HG03342 (cell line): ENCODE measurements at regions not wholly inside any gene's neighbourhood (a gene's known extent, or its start where the extent isn't known, plus 50 kb on each side); places are given as distances from the start of the nearest gene placed in this dataset.
"Not testable (repeated sequence)": the region's sequence is repeated elsewhere in the genome, so short reads cannot be mapped to it uniquely, and the experiment has no call there.

Experiments
- ATAC-seq: cut with Tn5 transposase; IDR thresholded peaks from one replicate; pipeline ENCODE4 v1.9.1; 2021; ENCODE audit warnings: mild to moderate bottlenecking, moderate library complexity; ENCODE audit not compliant: unreplicated experiment

DNA sequence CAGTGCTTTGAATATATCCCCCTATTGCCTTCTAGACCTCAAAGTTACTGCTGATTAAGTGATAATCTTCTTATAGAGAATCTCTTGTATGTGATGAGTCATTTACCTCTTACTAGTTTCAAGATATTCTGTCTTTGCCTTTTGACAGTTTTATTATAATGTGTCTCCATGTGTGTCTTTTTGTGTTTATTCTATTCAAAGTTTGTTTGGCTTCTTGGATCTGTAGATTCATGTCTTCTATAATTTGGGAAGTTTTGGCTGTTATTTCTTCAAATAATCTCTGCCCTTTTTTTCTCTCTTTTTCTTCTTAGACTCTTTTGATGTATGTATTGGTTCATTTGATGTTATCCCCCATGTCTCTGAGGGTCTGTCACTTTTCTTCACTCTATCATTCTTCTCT is 915.7 kb upstream of the GRIA3 start:
- ATAC-seq: no peak

DNA sequence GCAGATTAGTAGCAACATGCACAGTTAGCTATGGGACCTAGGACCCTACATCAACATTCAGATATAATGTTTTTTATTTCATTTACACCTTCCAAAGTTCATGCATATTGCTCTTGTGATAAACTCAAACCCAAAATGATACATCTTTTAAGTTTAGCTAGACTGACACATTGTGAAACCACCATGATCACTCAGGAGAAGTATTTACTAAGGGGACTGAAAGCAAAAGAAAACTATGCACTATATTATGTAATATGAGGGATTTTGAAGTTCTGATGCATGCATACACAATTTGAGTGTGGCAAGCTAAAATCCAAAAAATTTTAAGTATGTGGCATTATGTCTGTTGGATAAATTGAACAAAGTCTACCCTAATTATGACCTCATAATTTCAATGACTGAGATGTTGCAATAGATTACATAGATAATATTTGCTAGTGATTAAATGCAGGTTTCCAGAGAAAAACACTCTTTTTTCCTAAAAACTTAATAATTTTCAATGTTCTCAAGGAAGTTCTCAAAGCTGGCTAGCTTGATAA is 914.8 kb upstream of the GRIA3 start:
- ATAC-seq: no peak

DNA sequence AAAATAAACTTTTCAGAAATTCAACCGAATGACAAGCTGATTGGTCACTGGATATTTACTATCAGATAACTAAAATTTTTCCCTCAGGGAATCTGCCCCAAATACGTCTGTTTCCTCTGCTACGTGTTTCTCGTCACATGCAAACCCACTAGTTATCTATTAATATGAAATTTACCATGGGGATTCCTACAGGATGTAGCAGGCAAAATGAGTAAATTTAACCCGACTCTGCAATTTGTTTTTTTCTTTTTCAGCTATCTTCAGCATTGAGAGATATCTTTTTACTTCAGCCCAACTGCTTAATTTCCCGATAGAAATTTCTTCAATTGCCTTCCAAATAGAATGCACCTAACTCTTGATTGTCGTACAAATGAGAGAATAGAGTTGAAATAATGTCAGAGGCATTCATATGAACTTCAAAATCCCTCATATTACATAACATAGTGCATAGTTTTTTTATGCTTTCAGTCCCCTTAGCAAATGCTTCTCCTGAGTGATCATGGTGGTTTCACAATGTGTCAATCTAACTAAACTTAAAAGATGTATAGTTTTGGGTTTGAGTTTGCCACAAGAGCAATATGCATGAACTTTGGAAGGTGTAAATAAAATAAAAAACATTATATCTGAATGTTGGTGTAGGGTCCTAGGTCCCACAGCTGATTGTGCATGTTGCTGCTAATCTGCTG is 913.1 kb upstream of the GRIA3 start:
- ATAC-seq: no peak

DNA sequence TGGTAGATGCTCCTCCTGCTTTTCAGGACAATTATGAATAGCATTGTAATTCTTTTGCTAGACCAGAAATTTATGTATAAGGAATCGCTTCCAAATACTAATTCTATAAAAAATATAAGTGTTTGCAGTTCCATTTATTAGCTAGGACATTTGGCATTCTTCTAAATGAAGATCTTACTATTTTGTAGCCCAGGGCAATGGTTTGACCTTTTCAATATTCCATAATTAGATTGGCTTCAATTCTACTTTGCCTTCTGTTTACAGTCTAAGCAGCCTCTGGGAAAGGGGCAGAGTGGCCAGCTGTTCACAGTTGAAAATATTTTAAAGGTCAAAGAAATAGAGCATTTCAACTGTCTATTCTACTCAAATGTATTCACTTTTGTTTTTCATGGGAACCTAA is 912.1 kb upstream of the GRIA3 start:
- no peak for ATAC-seq

DNA sequence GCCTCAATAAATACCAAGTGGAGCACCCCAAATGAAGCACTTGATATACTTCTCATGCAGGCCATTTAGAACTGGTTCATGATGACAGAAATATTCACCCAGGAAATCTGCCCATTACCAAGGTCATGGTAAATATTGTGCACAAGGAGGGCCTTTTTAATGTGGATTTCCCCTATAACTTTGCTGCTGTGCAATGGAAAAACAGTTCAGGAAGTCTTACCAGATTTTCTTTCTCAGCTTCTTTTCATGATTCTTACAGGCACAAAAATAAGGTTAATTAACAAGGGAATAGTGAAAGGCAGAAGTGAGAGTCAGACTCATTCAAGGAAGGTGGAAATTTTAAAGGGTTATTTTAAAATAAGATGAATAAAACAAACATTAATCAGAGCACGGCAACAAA is 904.3 kb upstream of the GRIA3 start:
- no peak for ATAC-seq

DNA sequence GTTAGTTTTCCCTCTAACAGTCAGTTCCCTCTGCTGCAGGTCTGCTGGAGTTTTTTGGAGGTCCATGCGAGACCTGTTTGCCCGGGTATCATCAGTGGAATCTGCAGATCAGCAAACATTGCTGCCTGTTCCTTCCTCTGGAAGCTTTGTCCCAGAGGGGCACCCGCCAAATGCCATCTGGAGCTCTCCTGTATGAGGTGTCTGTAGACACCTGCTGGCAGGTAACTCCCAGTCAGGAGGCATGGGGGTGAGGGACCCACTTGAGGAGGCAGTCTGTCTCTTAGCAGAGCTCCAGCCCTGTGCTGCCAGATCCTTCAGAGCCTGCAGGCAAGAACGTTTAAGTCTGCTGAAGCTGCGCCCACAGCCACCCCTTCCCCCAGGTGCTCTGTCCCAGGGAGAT is 884.3 kb upstream of the GRIA3 start:
- not testable (repeated sequence) for ATAC-seq

DNA sequence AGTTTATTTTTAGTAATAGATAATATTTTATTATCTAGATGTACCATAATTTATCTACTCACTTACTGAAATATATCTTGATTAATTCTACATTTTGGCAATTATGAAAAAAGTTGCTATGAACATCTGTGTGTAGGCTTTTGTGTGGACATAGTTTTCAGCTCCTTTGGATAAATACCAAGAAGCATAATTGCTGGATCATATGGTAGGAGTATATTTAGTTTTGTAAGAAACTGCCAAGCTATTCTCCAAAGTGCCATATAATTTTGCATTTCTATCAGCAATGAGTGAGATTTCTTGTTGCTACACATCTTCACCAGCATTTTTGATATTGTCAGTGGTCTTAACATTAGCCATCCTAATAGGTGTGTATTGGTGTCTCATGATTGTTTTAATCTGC is 882.6 kb upstream of the GRIA3 start:
- no peak for ATAC-seq

DNA sequence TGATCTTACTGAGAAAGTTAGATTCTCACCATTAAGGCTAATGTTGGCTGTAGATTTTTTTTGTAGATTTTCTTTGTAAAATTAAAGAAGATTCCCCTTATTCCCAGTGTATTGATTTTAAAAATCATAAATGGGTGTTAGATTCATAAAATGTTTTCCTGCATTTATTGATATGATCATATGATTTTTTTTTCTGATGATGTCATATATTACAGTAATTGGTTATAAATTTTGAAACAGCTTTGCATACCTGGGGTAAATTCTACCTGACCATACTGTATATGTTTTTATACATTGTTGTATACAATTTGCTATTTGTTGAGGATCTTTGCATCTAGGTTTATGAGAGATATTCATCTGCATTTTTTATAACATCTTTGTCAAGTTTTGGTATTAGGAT is 880.3 kb upstream of the GRIA3 start:
- no peak for ATAC-seq

DNA sequence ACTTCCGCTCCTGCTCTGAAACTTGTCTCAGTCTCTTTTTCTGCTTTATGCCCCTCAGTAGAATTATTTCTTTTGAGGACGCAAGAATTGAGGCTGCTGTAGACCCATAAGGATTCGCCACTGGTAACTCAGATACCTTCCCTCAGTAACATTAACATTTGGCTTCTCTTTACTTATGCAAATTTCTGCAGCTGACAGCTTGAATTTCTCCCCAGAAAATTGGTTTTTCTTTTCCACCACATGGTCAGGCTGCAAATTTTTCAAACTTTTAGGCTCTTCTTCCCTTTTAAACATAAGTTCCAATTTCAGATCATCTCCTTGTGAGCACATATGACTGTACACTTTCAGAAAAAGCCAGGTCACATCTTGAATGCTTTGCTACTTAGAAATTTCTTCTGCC is 839.3 kb upstream of the GRIA3 start:
- no peak for ATAC-seq

DNA sequence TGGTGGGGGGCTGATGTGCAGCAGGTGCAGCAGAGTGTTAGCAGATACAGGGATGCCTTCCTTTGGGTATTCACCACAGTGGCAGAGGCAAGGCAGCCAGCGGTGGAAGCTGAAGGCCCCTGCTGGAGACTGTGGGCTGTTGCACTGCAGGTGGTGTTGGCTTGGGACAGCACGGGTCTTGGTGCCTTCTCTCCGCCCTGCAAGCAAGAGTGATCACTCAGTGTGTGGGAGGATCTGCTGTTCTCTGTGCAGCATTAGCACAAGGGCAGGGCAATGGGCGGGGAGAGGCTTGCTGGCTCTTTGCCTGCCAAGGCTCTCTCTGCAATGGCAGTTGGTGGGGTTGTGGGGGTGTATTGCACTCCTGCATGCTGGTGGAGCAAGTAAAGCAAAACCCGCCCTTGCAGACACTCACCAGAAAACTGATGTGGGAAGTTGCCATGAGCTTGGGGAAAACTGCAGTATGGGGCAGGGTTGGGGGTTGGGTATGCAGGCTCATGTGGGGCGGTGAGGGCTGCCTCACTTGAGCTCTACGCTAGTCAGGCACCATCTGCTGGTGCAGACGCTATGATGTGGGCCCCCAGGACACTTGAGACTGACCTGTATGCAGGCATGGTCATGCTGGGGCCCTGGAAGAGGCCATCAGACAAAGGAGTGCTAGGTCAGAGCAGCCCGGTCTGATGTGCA is 820.8 kb upstream of the GRIA3 start:
- ATAC-seq: no peak

DNA sequence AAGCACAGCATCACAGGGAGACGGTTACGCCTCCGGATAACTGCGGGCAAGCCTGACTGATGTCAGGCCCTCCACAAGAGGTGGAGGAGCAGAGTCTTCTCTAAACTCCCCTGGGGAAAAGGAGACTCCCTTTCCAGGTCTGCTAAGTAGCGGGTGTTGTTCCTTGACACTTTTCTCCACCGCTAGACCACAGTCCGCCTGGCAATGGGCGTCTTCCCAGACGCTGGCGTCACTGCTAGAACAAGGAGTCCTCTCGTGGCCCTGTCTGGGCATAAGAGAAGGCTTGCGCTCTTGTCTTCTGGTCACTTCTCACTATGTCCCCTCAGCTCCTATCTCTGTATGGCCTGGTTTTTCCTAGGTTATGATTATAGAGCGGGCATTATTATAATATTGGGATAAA is 808.5 kb upstream of the GRIA3 start:
- not testable (repeated sequence) for ATAC-seq

DNA sequence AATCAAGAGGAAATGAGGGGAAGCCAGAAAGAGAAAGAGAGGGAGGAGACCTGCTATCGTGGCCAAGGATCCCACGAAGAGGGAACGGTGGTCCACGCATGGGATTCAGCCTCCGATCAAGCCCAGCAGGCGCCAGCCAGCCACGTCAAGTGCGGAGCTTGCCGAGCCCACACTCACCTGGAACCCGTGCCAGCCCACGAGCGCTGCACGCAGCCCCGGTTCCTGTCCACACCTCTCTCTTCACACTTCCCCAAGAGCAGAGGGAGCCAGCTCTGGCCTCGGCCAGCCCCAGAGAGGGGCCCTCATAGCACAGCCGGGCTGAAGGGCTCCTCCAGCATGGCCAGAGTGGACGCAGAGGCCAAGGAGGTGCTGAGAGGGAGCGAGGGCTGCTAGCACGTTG is 795.1 kb upstream of the GRIA3 start:
- ATAC-seq: no peak

DNA sequence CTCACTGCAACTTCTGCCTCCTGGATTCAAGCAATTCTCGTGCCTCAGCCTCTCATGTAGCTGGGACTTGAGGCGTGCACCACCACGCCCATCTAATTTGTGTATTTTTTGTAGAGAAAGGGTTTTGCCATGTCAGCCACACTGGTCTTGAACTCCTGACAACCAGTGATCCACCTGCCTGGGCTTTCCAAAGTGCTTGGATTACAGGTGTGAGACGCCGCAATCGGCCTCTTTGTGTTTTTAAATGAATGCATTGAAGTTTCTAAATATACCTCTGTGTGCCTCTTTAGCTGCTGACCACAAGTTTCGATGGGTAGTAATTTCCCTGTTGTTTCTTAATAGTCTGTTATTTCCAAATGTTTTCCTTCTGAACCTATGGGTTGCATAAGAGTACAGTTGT is 765.3 kb upstream of the GRIA3 start:
- no peak for ATAC-seq

DNA sequence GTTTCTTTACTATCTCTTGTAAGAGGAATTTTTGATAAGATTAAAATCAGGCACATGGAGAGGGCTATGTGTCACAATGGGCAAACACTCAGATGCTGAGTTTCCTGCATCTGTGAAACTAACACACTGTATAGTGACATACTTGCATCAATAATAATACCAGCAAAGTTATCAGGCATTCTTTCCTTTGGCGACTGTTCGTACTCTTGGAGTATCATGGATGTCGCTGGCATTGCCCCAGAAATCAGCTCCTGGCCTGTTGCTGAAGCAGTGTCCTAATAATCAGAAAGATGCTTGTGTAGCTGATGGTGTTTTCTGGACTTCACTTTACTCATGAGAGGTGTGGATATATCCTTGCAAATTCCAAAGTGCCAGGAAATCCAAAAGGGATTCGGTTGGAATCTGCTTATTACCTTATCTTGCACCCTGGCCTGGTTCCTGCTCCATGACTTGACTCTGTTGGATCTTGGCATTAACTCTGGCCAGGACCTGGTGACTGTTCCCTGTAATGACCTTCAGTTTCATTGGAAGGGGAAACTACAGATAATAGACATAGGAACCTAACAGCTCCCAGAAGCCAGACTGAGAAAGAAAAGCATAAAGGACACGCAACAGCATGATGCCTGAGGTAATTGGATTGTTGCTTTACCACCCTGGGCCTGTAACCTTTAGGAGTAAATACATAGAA is 762.5 kb upstream of the GRIA3 start:
- ATAC-seq: no peak

DNA sequence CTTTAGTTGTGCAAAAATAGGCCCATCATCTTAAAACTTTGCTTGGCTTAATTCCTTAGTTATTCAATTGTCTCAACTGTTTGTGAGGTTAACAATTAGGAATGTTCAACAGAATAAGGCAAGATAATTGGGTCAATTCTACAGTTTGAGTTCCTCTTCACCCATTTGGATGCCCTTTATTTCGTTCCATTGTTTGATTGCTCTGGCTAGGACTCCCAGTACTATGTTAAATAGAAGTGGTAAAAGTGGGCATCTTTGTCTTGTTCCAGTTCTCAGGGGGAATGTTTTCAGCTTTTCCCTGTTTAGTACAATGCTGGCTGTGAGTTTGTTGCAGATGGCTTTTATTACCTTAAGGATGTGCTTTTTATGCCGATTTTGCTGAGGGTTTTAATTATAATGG is 761.5 kb upstream of the GRIA3 start:
- no peak for ATAC-seq

DNA sequence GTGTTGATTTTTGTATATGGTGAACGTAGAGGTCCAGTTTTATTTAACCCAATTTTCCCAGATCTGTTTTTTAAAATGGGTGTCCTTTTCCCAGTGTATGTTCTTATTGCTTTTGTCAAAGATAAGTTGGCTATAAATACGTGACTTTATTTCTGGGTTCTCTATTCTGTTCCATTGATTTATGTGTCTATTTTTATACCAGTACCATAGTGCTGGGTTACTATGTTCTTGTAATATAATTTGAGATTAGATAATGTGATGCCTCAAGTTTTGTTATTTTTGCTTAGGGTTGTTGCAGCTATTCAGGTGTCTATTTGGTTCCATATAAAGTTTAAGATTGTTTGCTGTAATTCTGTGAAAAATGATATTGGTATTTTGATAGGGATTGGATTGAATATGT is 749.1 kb upstream of the GRIA3 start:
- no peak for ATAC-seq

DNA sequence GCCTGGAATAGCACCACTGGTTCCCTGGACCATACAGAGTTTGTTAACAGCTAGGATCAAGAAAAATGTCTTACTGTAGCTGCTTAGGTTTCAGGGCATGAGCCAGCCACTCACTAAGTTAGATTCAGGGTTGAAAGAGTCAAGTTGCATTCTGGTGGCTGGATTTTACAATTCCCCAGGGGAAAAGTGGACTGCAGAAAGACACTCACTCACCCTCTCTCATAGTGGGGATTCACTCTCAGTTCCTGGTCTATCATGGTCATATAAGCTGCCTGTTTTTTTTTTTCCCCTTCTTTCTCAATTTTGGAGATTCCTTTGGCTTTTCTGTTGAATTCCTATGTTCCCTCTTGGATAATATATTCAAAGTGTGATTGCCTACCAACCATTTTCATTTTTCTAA is 744.2 kb upstream of the GRIA3 start:
- no peak for ATAC-seq

DNA sequence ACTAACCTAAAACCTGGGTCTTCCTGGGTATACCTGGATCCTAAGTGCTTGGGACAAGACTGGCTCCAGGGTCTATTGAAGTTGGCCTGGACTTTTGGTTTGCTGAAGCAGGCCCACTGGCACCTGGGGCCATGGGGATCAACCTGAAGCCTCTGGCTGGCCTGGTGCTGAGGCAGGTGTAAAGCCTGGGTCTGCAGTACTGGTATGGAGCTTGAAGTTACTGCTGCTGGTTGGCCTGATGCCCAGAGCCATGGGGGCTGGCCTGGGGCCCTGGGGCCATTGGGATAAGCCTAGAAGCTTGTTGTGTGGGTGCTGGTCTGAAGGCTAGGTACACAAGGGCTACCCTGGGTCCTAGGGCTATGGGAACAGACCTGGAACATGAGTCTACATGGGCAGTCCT is 743.2 kb upstream of the GRIA3 start:
- ATAC-seq: no peak

DNA sequence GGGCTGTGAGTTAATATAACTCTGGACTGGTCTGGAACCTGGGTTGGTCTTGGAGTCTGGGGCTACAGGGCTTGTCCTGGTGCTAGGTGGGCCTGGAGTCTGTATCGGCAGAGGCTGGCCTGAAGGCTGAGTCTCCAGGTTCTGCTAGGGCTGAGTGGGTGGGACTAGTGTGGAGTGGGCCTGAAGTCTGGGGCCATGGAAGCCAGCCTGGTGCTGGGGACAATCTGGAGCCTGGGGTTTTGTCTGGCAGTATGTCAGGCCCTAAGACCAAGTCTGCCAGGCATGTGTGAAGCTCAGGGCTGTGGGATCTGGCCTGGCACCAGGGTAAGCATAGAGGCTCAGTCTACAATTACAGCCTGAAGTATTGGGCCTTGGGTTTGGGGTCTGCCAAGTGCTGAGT is 742.6 kb upstream of the GRIA3 start:
- no peak for ATAC-seq

DNA sequence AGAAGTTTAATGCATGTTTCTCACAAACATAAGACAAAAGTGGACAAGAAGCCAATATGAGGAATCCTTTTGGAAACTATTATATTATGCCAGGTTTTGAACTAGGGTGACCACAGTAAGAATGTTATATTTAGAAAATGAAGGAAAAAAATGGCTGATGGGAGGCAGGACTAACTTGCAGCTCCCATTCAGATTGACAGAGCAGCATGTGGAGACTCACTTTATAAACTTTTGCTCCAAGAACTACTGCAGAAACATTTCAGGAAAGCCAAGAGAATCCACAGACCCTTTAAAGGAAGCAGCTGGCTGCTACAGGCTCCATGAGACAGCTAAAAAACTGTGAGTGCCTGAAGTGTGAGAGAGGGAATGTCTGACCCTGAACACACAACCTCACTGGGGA is 738.6 kb upstream of the GRIA3 start:
- no peak for ATAC-seq

DNA sequence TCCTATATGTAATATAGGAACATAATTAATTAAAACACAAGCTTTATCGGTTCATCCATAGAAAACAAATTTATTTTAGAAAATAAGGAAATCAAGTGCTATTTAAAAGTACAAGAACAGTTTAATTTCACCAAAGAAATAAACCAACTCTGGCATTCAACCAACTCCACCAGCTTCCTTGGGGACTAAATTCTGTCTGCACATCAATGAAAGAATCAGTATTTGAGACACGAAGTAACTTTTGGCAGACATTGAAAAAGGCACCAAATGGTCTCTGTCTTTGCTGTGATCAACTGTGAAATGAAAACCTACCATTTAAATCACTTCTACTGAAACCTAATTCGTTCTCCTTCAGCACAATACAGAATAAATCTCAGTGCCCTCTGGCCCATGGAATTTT is 719.7 kb upstream of the GRIA3 start:
- no peak for ATAC-seq

DNA sequence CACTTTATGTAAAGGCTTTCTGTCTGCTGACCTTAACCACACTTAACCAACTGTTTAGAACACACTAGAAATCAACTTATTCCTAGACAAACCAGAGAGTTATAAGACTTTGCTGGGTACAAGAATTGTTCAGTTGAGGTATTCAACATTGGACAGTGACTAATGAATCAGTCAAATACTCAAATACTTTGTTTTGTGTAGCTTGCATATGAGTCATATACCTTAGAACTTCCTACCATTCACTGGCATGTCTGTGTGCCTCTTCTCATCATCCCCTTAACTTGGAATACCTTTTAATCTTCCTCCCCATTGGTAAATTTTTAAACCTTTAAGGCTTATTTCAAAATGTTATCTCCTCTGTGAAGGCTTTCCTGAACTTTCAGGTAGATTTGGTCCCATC is 708.8 kb upstream of the GRIA3 start:
- no peak for ATAC-seq
